NCI-H187 (cell line): ENCODE measurements at regions not wholly inside any gene's neighbourhood (a gene's known extent, or its start where the extent isn't known, plus 50 kb on each side); places are given as distances from the start of the nearest gene placed in this dataset.
"Not testable (repeated sequence)": the region's sequence is repeated elsewhere in the genome, so short reads cannot be mapped to it uniquely, and the experiment has no call there.

Experiments
- DNase-seq, 2 experiments: peaks; one replicate each; lab custom pipeline; 2025; lab: John Stamatoyannopoulos, UW

GRCh38 chr16:51977506-51977905 is 569.4 kb downstream of the TOX3 start:
- DNase-seq: not testable (repeated sequence)

- no peak for DNase-seq
These were observed 575.8 kb downstream of the TOX3 start for GRCh38 chr16:51971184-51971583.

- no peak for DNase-seq
These were observed 578.2 kb downstream of the TOX3 start for GRCh38 chr16:51968749-51969148.

- no peak for DNase-seq
These were observed 579.3 kb downstream of the TOX3 start for GRCh38 chr16:51967646-51968045.

GRCh38 chr16:51960931-51961330 is 586.0 kb downstream of the TOX3 start:
- no peak for DNase-seq

DNA sequence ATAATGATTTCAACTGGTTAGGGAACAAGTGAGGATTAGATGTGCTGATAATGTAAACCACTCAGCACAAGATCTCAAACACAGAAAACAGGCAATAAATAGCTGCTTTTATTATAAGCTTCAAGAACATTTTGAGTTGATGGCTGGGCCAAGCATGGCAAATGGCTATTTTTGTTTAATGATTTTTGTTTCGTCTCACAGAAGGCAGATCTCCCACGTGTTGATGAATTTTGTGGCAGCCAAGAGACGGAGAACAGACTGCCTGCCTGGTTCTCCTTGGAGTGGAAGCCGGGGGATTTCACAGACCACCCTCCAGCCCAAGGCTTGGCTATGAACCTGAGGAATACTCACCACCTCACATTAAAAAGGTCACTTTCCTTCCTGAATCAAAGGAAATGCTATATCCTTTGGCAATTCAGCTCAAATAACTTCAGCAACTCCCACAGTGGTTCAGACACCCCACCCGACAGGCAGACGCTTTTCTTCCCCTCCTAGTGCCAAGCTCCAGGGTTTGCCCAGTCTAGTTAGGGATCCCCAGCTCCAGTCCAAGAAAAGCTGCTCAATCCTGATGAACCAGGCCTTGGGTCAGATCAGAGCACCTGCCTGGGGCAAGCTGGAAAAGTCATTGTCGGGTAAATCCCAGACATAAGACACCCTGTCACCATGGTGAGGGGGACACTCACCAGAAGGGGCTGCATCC is 593.5 kb downstream of the TOX3 start:
- DNase-seq: no peak

DNA sequence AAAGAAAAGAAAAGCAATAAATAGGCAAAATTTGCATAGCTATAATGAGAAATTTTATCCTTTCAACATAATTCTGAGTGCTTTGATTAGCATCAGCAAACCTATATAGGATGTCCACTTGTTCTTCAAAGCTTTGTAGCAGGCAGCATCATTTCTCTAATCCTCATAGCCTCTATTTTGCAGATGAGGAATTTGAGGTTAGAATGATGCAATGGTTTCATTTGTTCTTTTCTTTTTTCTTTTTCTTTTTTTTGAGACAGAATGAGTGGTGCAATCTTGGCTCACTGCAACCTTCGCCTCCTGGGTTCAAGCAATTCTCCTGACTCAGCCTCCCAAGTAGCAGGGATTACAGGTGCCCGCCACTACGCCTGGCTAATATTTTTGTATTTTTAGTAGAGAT is 594.4 kb downstream of the TOX3 start:
- no peak for DNase-seq

GRCh38 chr16:51951668-51952298 is 595.2 kb downstream of the TOX3 start:
- DNase-seq: no peak

- no peak for DNase-seq
These were observed 596.7 kb downstream of the TOX3 start for GRCh38 chr16:51950118-51950780.

GRCh38 chr16:51949282-51949681 is 597.7 kb downstream of the TOX3 start:
- DNase-seq: no peak

GRCh38 chr16:51941412-51941811 is 605.5 kb downstream of the TOX3 start:
- no peak for DNase-seq

DNA sequence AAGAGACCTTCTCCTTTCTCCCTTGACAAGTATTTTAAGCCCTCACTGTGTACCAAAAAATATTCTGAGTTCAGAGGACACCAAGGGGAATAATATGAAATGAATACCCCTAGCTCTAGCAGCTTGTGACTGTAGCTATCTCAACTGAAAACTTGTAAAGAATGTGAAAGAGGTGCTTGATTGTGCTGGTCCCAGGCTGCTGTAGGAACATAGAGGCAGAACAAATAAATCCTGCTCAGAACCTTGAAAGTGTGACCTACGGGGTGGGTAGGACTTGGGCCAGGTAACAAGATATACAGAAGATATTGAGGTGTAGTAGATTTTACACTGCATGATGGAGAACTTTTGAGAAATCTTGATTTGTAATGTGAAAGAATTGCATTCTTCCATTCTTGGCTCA is 606.8 kb downstream of the TOX3 start:
- no peak for DNase-seq

DNA sequence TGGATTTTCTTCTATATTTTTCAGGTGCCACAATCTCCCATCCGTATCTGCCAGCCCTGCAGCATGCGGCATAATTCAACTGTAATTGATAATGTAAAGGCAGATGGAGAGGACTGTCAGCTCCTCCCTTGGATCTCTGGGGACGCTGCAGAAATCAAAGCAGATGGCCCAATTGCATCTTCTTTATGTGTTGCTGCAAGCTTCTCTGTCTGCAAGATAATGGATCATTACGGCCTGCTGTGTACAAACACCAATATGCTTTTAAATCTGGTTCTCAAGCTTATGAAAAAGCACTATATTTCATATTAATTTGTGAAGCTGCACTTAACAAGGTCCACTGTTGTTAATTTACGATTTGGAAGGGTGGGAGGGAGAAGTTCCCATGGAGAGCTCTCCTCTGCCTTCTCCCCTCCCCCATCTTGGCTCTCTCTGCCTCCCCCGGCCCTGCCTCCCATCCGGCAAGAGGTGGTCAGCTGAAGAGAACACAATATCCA is 607.5 kb downstream of the TOX3 start:
- no peak for DNase-seq

DNA sequence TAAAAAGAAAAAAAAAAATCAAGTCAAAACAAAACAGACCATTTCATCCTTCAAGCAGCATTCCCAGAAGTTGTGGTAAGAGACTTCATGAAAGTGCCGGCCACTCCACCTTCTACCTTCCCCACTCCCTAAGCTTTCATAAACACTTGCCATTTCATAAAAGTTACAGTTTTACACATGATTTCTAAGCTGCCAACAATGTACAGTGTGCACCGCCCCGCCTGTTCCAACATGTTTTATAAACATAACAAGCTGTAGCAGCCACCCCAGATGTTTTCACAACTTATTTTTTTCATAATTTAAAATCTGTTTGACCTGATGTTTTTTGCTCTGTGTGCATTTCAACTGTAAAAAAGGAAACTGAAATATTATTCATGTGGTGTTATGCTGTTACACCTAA is 608.1 kb downstream of the TOX3 start:
- DNase-seq: no peak

GRCh38 chr16:51937771-51938170 is 609.2 kb downstream of the TOX3 start:
- DNase-seq: no peak

DNA sequence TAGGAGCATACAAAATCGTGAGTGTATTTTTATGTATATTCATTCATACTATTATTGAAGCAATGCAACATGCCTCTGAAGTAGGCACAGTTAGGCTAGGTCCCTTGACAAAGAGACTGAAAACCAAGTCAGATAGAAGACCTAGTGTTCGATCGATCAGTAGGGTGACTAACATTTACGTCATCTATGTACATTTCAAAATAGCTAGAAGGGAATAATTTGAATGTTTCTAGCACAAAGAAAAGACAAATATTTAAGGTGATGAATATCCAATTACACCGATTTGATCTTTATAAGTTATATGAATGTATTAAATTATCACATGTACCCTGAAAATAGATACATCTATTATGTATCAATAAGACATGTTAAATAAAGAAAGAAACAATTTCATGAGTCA is 610.1 kb downstream of the TOX3 start:
- DNase-seq: no peak

GRCh38 chr16:51932317-51932716 is 614.6 kb downstream of the TOX3 start:
- DNase-seq: no peak

DNA sequence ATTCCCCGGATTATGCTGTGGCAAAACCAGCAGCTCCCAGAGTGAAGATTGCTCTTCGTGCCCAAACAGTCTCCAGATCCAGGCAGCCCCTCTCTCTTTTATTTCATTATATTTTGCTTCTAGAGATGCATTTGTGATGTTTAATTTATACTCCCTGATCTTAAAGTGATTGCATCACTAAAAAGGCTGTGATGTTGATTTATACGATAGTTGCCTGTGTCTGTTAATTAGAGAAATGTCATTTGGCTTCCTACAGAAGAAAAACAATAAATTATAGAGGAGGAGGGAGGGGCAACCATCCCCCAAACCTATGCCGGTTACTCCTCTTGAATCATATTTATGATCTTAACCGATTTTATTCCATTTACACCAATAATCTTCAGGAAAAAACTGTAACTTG is 615.3 kb downstream of the TOX3 start:
- no peak for DNase-seq

DNA sequence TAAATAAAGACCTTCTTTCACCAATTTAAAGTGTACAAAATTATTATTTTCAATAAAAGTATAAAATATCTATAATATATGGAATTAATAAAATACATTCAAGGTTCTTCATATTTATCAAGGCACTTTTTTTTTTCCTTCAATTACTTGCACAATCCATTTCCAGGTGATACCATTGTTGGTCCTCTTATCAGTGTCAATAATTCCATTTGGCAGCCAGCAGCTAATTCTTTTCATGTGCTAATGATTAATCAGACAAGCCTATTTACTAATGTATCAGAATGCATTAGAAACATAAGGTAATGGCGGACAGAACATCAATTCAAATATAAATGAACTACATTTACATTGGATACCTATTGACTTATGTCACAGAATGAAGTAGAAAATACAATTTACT is 622.2 kb downstream of the TOX3 start:
- no peak for DNase-seq

DNA sequence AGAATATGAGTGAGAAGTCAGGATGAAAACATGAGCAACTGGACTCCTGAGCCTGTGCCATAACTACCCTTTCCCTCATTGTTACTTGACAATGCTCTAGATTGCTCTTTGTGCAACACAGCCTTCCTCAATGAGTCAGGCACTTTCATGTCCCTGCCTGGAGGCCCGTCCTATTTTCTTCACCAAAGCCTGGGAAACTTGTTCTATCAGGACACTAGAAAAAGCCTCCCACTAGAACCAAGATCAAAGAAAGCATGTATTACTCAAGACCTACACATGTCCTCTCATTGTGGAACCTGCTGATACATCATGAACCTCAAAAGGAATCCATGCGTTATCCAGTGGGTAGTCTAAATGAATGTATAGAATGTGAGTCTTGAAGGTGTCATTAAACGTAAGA is 624.5 kb downstream of the TOX3 start:
- no peak for DNase-seq

- DNase-seq: no peak
These were observed 627.2 kb downstream of the TOX3 start for GRCh38 chr16:51919736-51920135.

DNA sequence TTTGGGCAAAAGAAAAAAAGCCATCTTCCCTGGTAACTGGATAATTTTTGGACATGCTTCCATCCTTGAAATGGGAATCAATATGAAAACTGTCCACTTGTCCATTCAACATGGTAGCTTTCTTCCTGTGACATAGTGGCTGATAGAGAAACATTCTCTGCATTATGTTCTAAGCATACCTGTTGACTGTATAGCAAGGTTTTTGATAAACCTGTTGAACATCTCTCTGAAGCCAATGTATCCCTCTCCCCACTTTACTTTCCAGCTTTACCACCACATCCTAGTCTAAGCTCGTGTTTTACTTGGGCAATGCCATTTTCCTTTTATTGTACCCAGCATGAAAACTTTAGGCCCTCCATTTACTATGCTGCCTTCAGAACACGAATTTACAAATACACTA is 630.1 kb downstream of the TOX3 start:
- DNase-seq: no peak

- DNase-seq: no peak
These were observed 630.7 kb downstream of the TOX3 start for GRCh38 chr16:51916231-51916630.
